NCI-H446 treated with DMSO at 0.1 percent for 48 hours (cell line): ENCODE measurements at regions not wholly inside any gene's neighbourhood (a gene's known extent, or its start where the extent isn't known, plus 50 kb on each side); places are given as distances from the start of the nearest gene placed in this dataset.
"Not testable (repeated sequence)": the region's sequence is repeated elsewhere in the genome, so short reads cannot be mapped to it uniquely, and the experiment has no call there.

Source experiments
- DNase-seq: peaks from one replicate; lab custom pipeline; 2025; lab: John Stamatoyannopoulos, UW

DNA sequence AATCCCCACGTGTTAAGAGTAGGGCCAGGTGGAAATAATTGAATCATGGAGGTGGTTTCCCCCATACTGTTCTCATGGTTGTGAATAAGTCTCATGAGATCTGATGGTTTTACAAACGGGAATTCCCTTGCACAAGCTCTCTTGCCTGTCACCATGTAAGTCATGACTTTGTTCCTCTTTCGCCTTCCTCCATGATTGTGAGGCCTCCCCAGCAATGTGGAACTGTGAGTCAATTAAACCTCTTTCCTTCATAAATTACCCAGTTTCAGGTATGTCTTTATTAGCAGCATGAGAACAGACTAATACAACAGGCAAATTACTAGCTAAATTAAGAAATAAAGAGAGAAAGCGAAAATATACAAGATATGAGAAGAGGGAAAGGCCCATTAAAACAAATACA lies 1822.6 kb upstream of the PIK3C3 start:
- DNase-seq = not testable (repeated sequence)

- DNase-seq = no peak
Observed at GRCh38 chr18:40124107-40124506, 1830.9 kb upstream of the PIK3C3 start.

- no peak for DNase-seq
Observed at GRCh38 chr18:40120796-40121391, 1834.1 kb upstream of the PIK3C3 start.

GRCh38 chr18:40120356-40120755 lies 1834.7 kb upstream of the PIK3C3 start:
- no peak for DNase-seq

GRCh38 chr18:40119581-40119980 lies 1835.5 kb upstream of the PIK3C3 start:
- DNase-seq = not testable (repeated sequence)

- no peak for DNase-seq
Observed at GRCh38 chr18:40110455-40110854, 1844.6 kb upstream of the PIK3C3 start.

DNA sequence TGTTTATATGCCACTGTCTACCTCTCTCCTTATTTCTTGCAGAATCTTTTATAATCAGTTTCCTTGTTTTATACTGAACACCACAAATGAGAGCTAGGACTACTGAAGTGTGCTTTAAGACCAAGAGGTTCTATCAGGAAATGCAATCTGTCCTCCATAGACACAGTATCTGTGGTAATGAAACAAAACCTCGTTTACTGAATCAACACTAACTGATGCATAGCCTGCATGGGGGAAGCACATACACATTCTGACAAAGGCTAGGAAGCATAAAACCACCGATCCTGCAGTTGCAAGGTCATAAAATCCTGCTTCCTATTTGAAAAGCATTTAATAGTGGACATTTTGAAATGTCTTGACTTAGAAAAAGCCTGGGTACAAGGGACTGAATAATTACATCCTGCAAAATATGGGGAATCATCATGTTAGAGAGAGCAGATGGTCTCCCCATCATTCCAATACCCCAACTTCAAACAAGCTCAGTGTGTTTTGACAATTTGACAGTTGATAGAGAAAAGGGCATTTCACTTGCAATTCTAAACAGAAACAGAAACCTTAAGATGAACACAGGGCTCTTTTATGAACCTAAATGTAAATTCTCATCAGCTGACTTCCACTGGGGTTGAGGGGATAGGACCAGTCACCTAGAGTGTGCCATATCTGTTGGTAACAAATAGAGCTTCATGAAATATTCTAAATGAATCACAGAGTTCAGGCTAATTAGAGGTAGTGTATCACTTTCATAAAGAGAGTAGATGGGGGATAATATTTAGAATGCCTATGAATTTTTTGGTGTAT lies 1845.6 kb upstream of the PIK3C3 start:
- no peak for DNase-seq

DNA sequence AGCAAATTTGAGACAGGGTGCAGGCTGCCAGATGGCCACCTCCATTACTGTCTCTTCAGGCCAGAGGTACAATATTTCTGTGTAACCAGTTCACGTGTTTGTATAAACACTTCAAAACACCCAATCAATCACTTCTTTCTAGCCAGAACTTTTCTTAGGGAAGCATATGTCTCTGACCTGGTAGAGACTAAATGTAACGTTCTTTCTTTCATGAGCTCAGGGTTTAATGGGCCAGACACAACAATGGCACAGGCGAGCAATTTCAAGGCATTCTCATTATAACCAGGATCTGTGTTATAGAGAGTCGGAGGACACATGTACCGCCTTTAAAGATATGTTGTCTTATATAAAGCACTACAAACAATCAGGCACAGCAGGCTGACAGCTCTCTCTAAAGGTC lies 1846.4 kb upstream of the PIK3C3 start:
- no peak for DNase-seq

- no peak for DNase-seq
Observed at GRCh38 chr18:40102903-40103302, 1852.1 kb upstream of the PIK3C3 start.

GRCh38 chr18:40099641-40100040 lies 1855.4 kb upstream of the PIK3C3 start:
- DNase-seq = no peak

GRCh38 chr18:40096675-40097074 lies 1858.4 kb upstream of the PIK3C3 start:
- DNase-seq = no peak

DNA sequence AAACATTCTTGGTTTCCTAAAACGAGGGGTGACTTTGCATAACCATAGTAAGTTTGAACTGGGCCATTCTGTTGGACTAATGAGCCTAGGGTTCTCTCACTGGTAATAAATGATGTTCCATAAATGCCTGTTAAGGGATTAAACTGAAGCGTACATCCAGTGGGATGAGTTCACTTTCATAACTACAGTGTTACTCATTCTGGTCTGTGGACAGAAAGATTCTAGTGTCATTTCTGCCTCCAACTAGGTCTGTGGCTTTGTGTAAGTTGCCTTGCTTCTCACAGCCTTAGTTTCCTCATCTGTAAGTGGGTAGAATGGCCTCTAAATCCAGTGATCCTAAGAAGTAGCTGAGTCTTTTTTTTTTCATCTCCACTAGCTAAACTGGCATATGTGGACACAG lies 1860.6 kb upstream of the PIK3C3 start:
- DNase-seq = no peak

DNA sequence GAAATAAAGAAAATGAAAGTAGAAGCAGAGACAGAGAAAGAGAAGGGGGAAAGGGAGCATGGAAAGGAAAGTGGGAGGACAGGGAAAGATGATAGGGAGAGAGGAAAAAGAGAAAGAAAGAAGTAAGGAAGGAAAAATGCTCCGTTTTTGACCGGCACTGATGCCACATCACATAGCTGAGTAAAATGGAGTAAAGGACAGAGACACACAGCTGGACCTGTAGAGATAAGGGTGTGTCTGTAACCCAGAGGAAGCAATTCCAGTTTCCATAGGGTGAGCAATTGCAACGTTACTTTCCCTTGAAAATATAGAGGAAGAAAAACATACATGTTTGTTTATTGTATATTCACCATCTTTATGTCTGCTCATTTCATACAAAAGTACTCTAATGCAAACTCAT lies 1866.9 kb upstream of the PIK3C3 start:
- no peak for DNase-seq

GRCh38 chr18:40079786-40080185 lies 1875.2 kb upstream of the PIK3C3 start:
- DNase-seq = no peak

GRCh38 chr18:40075616-40076015 lies 1879.4 kb upstream of the PIK3C3 start:
- peak; percentile 38 for DNase-seq

GRCh38 chr18:40072761-40073160 lies 1882.3 kb upstream of the PIK3C3 start:
- DNase-seq = no peak

DNA sequence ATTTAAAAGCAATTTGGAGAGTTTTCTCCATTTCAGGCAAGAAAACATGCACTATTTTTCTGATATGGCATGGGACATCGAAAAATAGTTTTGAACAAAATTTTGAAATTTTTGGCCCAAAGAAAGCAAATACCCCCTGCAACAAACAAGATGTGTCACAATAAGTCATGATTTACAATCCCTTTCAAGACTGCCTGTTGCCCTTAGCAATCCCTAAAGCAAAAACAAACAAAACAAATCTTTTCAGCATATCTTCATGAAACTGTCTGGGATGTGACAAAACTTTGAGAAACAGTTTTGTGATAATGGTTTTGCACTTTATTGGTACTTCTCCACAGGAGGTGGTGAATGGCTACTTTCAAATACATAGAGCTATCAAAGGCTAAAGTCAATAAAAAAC lies 1888.7 kb upstream of the PIK3C3 start:
- DNase-seq = no peak

DNA sequence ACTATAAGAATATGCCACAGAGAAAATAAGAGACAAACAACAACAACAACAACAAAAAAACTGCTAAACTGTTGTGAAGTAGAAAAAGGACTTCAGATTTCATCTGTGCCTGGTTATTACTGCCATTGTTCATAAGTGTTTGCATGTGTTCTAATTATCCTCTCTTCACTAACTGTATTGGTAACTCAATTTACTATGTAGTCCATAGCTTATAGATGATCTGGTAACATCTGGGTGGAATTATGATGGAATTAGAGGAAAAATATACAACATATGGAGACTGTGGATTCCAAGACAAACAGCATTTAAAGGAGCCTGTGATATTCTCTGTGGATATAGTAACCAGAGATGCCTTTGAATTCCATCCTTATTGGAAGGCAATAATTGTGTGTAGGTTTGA lies 1891.5 kb upstream of the PIK3C3 start:
- no peak for DNase-seq

DNA sequence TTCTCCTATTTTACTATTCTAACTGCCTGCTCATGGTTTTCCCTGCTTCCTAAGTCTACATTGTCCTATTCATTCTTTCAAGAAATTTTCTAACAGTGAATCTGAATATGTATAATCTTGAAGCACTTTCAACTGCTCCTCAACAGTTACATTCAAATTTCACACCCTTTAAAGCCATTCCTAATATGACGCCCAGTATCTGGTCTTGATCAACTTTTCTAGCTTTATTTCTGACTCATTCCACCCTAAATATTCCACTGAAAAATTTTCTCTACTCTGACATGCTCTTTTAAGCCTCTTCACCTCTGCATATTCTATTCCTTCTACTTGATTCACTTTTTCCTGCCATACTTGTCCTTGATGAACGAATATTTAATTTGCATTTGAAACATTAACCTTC lies 1893.9 kb upstream of the PIK3C3 start:
- no peak for DNase-seq

DNA sequence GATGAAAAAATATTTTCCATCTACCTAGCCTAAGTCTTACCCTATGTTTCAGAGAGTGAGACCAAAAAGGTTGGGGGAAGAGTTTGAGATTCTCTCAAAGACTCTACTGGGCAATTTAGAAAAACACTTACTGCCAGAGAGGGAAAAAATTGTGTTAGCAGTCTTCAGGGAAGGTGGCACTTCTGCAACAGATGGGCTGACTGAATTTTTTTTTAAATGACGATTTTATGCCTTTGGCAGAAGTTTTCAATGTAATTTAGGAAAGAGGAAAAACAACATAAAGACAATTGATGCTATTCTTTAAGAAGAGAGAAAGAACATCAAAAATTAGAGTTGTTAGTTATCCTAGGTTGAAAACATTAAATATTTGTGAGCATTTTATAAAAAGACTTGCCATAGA lies 1894.5 kb upstream of the PIK3C3 start:
- no peak for DNase-seq

DNA sequence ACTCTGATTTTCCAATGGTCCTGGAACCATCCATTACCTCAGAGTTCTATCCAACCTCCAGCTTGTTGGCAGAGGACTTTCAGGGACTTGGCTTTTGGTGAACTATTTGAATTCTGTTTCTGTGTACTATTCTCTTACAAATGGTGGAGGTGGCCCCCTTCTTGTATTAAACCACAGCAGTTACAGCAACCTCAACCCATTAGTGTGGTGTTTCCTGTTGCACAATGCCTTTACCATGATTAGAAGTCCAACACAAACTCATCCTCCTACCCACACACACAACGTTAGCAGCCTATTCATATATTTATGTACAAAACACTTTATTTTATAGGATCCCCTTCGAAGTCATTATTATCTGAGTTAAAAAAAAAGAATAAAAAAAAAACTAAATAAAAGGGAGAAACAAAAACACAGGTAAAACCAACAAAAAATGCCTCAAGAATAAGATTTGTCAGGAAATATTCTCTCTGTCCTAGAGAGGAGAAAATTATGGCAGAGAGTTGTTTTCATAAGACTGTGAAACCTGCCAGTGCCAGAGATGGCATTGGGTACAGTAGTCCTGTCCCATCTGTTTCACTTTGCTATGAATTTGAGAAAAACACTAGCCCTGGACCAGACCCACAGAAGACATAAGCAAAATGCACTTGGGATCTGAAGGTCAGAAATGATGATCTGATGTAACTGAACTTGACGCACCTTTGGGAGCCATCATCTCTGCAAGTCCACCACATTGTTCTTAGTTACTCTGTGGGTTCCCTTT lies 1896.0 kb upstream of the PIK3C3 start:
- no peak for DNase-seq

GRCh38 chr18:40056079-40056692 lies 1898.8 kb upstream of the PIK3C3 start:
- DNase-seq = peak; percentile 81

- no peak for DNase-seq
Observed at GRCh38 chr18:40055262-40055661, 1899.8 kb upstream of the PIK3C3 start.
